Right lobe of liver (tissue), 4 donors: ENCODE measurements at regions not wholly inside any gene's neighbourhood (a gene's known extent, or its start where the extent isn't known, plus 50 kb on each side); places are given as distances from the start of the nearest gene placed in this dataset.

ENCODE experiments used
- POLR2A ChIP-seq: fragments of 450-650 bp; IDR thresholded peaks from one replicate; pipeline ENCODE4 v1.6.1; 2017; ENCODE audit warnings: antibody characterized with exemption, mild to moderate bottlenecking
- TF ChIP-seq, protein P1 (sequence below), 4 donors: fragments of 200-600 bp in 3 of 4; fragments of 450-650 bp in 1 of 4; IDR thresholded peaks; one replicate each; pipeline versions ENCODE4 v1.5.1 to v1.8.0; 2016 to 2022; ENCODE audit warnings: antibody characterized with exemption in 4 of 4, mild to moderate bottlenecking in 2 of 4
- donor health status: DM: no; HTN: no; CAD: no.
- donor health status: DM: no; HTN: no; CAD: no.
- donor health status: DM: no; HTN: yes; CAD: no.

DNA sequence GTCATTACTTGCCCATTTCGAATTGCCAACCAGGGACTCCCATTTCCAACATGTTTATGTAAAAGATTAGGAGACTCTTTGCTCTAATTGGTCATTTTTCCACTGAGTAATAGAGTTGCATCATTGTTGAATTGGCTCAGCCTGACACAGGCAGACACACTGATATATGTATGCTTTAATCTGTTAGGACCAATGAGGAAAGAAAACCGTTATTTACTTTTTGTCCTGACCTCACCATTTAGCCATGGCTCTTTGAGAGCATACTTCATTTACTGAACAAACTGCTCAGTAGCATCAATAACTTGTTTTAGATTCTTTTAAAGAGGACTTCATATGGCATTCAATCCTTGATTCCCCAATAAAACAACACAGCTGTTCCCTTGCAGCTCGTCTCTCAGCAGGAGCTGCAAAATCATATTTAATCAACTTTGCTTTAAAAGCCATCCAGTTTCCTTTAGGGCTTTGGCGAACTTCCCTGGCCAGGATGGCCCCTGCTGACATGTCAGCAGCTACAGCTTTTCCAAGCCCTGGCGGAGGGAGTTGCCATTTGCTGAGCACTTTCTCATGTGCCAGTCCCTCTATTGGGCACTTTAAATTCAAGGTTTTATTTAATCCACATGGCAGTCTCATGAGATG, 251.5 kb upstream of the TNC start:
- TF ChIP-seq POLR2A = no peak
- TF ChIP-seq, protein P1, sequence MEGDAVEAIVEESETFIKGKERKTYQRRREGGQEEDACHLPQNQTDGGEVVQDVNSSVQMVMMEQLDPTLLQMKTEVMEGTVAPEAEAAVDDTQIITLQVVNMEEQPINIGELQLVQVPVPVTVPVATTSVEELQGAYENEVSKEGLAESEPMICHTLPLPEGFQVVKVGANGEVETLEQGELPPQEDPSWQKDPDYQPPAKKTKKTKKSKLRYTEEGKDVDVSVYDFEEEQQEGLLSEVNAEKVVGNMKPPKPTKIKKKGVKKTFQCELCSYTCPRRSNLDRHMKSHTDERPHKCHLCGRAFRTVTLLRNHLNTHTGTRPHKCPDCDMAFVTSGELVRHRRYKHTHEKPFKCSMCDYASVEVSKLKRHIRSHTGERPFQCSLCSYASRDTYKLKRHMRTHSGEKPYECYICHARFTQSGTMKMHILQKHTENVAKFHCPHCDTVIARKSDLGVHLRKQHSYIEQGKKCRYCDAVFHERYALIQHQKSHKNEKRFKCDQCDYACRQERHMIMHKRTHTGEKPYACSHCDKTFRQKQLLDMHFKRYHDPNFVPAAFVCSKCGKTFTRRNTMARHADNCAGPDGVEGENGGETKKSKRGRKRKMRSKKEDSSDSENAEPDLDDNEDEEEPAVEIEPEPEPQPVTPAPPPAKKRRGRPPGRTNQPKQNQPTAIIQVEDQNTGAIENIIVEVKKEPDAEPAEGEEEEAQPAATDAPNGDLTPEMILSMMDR (IDR thresholded peaks at IDR 0.05) = no peak
